GM23338 (cell line): ENCODE measurements at regions not wholly inside any gene's neighbourhood (a gene's known extent, or its start where the extent isn't known, plus 50 kb on each side); places are given as distances from the start of the nearest gene placed in this dataset.

Experiments used
- ATAC-seq: fragments of 200-7000 bp; cut with Tn5 transposase; 3 replicates; pipeline ENCODE4 v1.9.1; 2020
- DNase-seq: peaks from one replicate; pipeline ENCODE4 v3.0.0-alpha.2; 2015; ENCODE audit warnings: low spot score
- H2AFZ ChIP-seq: fragments of 200-600 bp; sonication (generic); 2 replicates; pipeline ENCODE4 v1.8.0; 2016; ENCODE audit warnings: antibody characterized with exemption, mild to moderate bottlenecking, moderate library complexity
- H3F3A ChIP-seq: fragments of 200-600 bp; sonication (generic); replicated peaks from 2 replicates; pipeline ENCODE4 v1.8.0; 2017; ENCODE audit warnings: antibody characterized with exemption, mixed run types, low read depth
- H3K27ac ChIP-seq: fragments of 200-600 bp; sonication (generic); 2 replicates; pipeline ENCODE4 v1.6.1; 2016; ENCODE audit warnings: low read depth
- H3K27me3 ChIP-seq: fragments of 200-600 bp; sonication (generic); 2 replicates; pipeline ENCODE4 v1.8.0; 2016; ENCODE audit warnings: mild to moderate bottlenecking, mixed run types, moderate library complexity; ENCODE audit not compliant: insufficient read depth
- H3K36me3 ChIP-seq: fragments of 200-600 bp; sonication (generic); 2 replicates; pipeline ENCODE4 v1.8.0; 2016; ENCODE audit warnings: mild to moderate bottlenecking; ENCODE audit not compliant: insufficient read depth
- H3K4me1 ChIP-seq: fragments of 200-600 bp; sonication (generic); 2 replicates; pipeline ENCODE4 v1.8.0; 2016; ENCODE audit warnings: mild to moderate bottlenecking, moderate library complexity; ENCODE audit not compliant: insufficient read depth
- H3K4me2 ChIP-seq: fragments of 200-600 bp; sonication (generic); 2 replicates; pipeline ENCODE4 v1.7.1; 2017; ENCODE audit warnings: mixed run types
- H3K4me3 ChIP-seq: fragments of 200-600 bp; sonication (generic); 2 replicates; pipeline ENCODE4 v1.6.1; 2016; ENCODE audit warnings: mixed run types
- H3K79me2 ChIP-seq: fragments of 200-600 bp; sonication (generic); replicated peaks from 2 replicates; pipeline ENCODE4 v1.8.0; 2017; ENCODE audit warnings: mild to moderate bottlenecking; ENCODE audit not compliant: insufficient read depth
- H3K9me2 ChIP-seq: fragments of 200-600 bp; sonication (generic); 2 replicates; pipeline ENCODE4 v1.8.0; 2017; ENCODE audit not compliant: insufficient read depth
- H4K20me1 ChIP-seq: fragments of 200-600 bp; sonication (generic); replicated peaks from 2 replicates; pipeline ENCODE4 v1.8.0; 2017; ENCODE audit warnings: mild to moderate bottlenecking; ENCODE audit not compliant: insufficient read depth
- H3K27ac Mint-ChIP-seq: 2 replicates; pipeline ENCODE4 v1.8.0; 2020; ENCODE audit warnings: inconsistent platforms, mild to moderate bottlenecking, moderate library complexity, mixed read lengths
- H3K27me3 Mint-ChIP-seq: 3 replicates; pipeline ENCODE4 v1.8.0; 2022; ENCODE audit warnings: low read depth, mild to moderate bottlenecking, moderate library complexity, mixed read lengths, inconsistent platforms; ENCODE audit not compliant: insufficient read depth, poor library complexity
- H3K36me3 Mint-ChIP-seq: 3 replicates; pipeline ENCODE4 v1.8.0; 2021; ENCODE audit warnings: low read depth, mild to moderate bottlenecking, inconsistent platforms, moderate library complexity, mixed read lengths
- H3K4me1 Mint-ChIP-seq: 3 replicates; pipeline ENCODE4 v1.8.0; 2020; ENCODE audit warnings: mild to moderate bottlenecking, inconsistent platforms, mixed read lengths
- H3K4me3 Mint-ChIP-seq: 3 replicates; pipeline ENCODE4 v1.8.0; 2021; ENCODE audit warnings: moderate library complexity, mild to moderate bottlenecking, inconsistent platforms, mixed read lengths
- H3K9me3 Mint-ChIP-seq: 3 replicates; pipeline ENCODE4 v1.8.0; 2020; ENCODE audit warnings: moderate library complexity, mild to moderate bottlenecking, inconsistent platforms, mixed read lengths
- CREB1 ChIP-seq: fragments of 250-450 bp; sonication (Bioruptor Pico); IDR thresholded peaks from 2 replicates; pipeline ENCODE4 v1.5.0; 2020; ENCODE audit warnings: low read depth, mild to moderate bottlenecking, moderate library complexity
- CTCF ChIP-seq, 2 experiments: fragments of 200-600 bp in 1 of 2; sonication (generic) in 1 of 2; conservative IDR thresholded peaks; 2 replicates each; pipeline versions ENCODE4 v1.5.1 to v1.6.1; 2016 to 2017; ENCODE audit warnings: antibody characterized with exemption in 2 of 2, low read depth in 2 of 2, mild to moderate bottlenecking in 2 of 2, moderate library complexity in 1 of 2
- ETS1 ChIP-seq: IDR thresholded peaks from 2 replicates; pipeline ENCODE4 v1.6.1; 2016; ENCODE audit warnings: antibody characterized with exemption
- EZH2 ChIP-seq: fragments of 200-600 bp; sonication (generic); IDR thresholded peaks from one replicate; pipeline ENCODE4 v1.8.0; 2017; ENCODE audit warnings: antibody characterized with exemption, mild to moderate bottlenecking, low read depth; ENCODE audit not compliant: unreplicated experiment
- EZH2phosphoT487 ChIP-seq: fragments of 200-600 bp; sonication (generic); IDR thresholded peaks from one replicate; pipeline ENCODE4 v1.8.1; 2018; ENCODE audit warnings: antibody characterized with exemption; ENCODE audit not compliant: unreplicated experiment
- JUNB ChIP-seq: IDR thresholded peaks from one replicate; pipeline ENCODE4 v1.6.1; 2016; ENCODE audit warnings: antibody characterized with exemption; ENCODE audit not compliant: unreplicated experiment
- NANOG ChIP-seq: IDR thresholded peaks from 2 replicates; pipeline ENCODE4 v1.6.1; 2016; ENCODE audit warnings: antibody characterized with exemption, borderline replicate concordance
- POLR2AphosphoS5 ChIP-seq: IDR thresholded peaks from 2 replicates; pipeline ENCODE4 v1.6.1; 2016; ENCODE audit warnings: antibody characterized with exemption, low read depth
- REST ChIP-seq: IDR thresholded peaks from one replicate; pipeline ENCODE4 v1.6.1; 2018; ENCODE audit warnings: antibody characterized with exemption; ENCODE audit not compliant: unreplicated experiment
- STAT1 ChIP-seq: IDR thresholded peaks from one replicate; pipeline ENCODE4 v1.6.1; 2016; ENCODE audit warnings: antibody characterized with exemption; ENCODE audit not compliant: unreplicated experiment
- ZNF114 ChIP-seq: fragments of 250-450 bp; sonication (Bioruptor Pico); IDR thresholded peaks from 2 replicates; pipeline ENCODE4 v1.5.0; 2020; ENCODE audit warnings: mild to moderate bottlenecking, moderate library complexity
- ZNF331 ChIP-seq: fragments of 250-450 bp; sonication (Bioruptor Pico); IDR thresholded peaks from 2 replicates; pipeline ENCODE4 v1.5.0; 2020; ENCODE audit warnings: low read depth, mild to moderate bottlenecking, moderate library complexity
- ZNF462 ChIP-seq: fragments of 250-450 bp; sonication (Bioruptor Pico); IDR thresholded peaks from 2 replicates; pipeline ENCODE4 v1.5.0; 2020; ENCODE audit warnings: mild to moderate bottlenecking, moderate library complexity

- 0 out of 2 replicates have a peak, but pooled peaks cover 5% of the 10 kb centered on the region for H3K9me2 ChIP-seq
- no peaks in the 10 kb centered on the region for H3K36me3 ChIP-seq
- ATAC-seq = no peak
- DNase-seq = no peak
- no peak overlapping the region for H3K4me3 ChIP-seq
- Mint-ChIP-seq H3K36me3 (no peaks in the 10 kb centered on the region), H3K4me1 (no peaks in the 10 kb centered on the region), H3K4me3 (no peak overlapping the region), H3K27ac (no peak overlapping the region), H3K9me3 (no peaks in the 10 kb centered on the region), H3K27me3 (peaks cover 3% of the 10 kb centered on the region)
- H3F3A ChIP-seq = no peaks in the 10 kb centered on the region
- no peaks in the 10 kb centered on the region for H3K4me1 ChIP-seq
- H4K20me1 ChIP-seq = no peaks in the 10 kb centered on the region
- H3K4me2 ChIP-seq = no peak overlapping the region
- no peak overlapping the region for H3K27ac ChIP-seq
- TF ChIP-seq ZNF331 = no peak
- TF ChIP-seq EZH2phosphoT487 = no peak
- no peak for TF ChIP-seq STAT1
- TF ChIP-seq REST = no peak
- TF ChIP-seq ZNF114 (CRISPR knock-in tag) = no peak
- TF ChIP-seq ETS1 = no peak
- no peak for TF ChIP-seq CREB1 (CRISPR knock-in tag)
- no peak for TF ChIP-seq NANOG
- TF ChIP-seq JUNB = no peak
- TF ChIP-seq ZNF462 (CRISPR knock-in tag) = no peak
- TF ChIP-seq POLR2AphosphoS5 = no peak
- no peak for TF ChIP-seq EZH2
- no peak for TF ChIP-seq CTCF (conservative IDR thresholded peaks at IDR 0.05; ENCODE audit: low read depth in 2 of 2)
- no peaks in the 10 kb centered on the region for H3K79me2 ChIP-seq
- no peak overlapping the region for H2AFZ ChIP-seq
- no peaks in the 10 kb centered on the region for H3K27me3 ChIP-seq
Measured at GRCh38 chr2:19812166-19812565, 89.6 kb downstream of the TTC32 start.
